GM03348 (cell line): ENCODE measurements at regions not wholly inside any gene's neighbourhood (a gene's known extent, or its start where the extent isn't known, plus 50 kb on each side); places are given as distances from the start of the nearest gene placed in this dataset.
A peak's percentile ranks its signal among the peaks of the same experiment; 100 is the strongest.

Experiments
- DNase-seq: peaks from one replicate; pipeline ENCODE4 v3.0.0; 2012; ENCODE audit warnings: low spot score

GRCh38 chr3:82087958-82088357 lies 326.5 kb upstream of the GBE1 start:
- peak; percentile 74 for DNase-seq

GRCh38 chr3:82085851-82086475 lies 324.5 kb upstream of the GBE1 start:
- DNase-seq = no peak

- DNase-seq = no peak
These were observed 323.9 kb upstream of the GBE1 start for GRCh38 chr3:82085356-82085755.

GRCh38 chr3:82084824-82085223 lies 323.4 kb upstream of the GBE1 start:
- no peak for DNase-seq

DNA sequence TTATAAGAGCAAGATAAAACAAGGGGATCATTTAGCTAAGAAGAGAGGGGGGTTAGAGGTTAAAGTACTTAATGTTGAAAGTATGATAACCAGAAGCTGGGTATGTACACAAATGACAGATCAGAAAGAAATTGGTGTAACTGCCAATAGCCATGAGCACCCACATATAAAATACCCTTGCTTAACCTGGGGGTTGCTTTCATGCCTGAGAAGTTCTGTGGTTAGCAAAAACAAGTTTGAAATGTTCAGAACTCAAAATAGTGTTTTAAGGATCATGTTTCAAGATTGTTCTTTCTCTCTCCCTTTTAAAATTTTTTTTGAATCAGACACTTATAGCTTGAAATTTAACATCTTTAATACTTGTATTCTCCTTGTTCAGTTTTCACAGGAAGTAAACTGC lies 321.4 kb upstream of the GBE1 start:
- DNase-seq = peak; percentile 6

GRCh38 chr3:82081351-82081750 lies 319.9 kb upstream of the GBE1 start:
- no peak for DNase-seq

DNA sequence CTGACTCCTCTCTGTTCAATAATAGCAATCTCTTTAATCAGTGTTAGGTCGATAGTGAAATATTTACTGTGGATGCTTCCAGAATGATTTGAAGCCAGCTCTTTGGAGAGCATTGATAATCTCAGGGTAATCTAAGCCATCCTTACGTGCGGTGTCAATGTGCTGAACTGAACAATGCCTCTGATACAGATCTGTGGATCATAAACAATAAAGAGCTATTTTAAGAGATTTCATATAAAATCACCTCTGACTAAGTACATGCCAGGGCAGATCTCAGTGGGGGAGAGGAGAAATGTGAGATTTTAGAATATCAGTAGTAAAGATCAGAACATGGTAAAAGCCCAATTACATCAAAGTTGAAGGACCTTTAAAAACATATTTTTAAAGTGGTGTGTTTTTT lies 319.3 kb upstream of the GBE1 start:
- DNase-seq = no peak

- DNase-seq = peak; percentile 19
These were observed 318.8 kb upstream of the GBE1 start for GRCh38 chr3:82080261-82080660.

- DNase-seq = no peak
These were observed 318.0 kb upstream of the GBE1 start for GRCh38 chr3:82079335-82079890.

DNA sequence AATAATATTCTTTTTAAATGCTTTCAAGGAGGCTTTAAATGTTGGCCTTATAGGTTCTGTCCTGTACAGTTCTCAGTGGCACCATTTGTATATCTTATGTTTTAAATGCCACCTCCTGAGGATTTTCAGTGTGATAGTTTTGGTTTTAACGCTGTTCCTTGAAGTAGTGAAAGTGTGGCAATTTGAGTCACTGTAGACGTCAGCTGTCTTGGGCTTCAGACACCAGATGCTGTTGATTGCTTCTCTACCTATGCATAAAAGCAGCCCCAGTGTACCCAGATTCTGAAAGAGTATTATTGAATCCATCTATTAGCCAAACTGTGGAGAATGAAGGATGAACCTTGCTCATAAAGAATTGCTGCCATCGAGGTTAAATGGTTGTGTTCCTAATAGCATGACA lies 316.8 kb upstream of the GBE1 start:
- DNase-seq = no peak

- DNase-seq = no peak
These were observed 306.0 kb upstream of the GBE1 start for GRCh38 chr3:82067420-82067819.

GRCh38 chr3:82058809-82059208 lies 297.4 kb upstream of the GBE1 start:
- no peak for DNase-seq

- no peak for DNase-seq
These were observed 294.3 kb upstream of the GBE1 start for GRCh38 chr3:82055792-82056191.

GRCh38 chr3:82054849-82055248 lies 293.4 kb upstream of the GBE1 start:
- DNase-seq = no peak

DNA sequence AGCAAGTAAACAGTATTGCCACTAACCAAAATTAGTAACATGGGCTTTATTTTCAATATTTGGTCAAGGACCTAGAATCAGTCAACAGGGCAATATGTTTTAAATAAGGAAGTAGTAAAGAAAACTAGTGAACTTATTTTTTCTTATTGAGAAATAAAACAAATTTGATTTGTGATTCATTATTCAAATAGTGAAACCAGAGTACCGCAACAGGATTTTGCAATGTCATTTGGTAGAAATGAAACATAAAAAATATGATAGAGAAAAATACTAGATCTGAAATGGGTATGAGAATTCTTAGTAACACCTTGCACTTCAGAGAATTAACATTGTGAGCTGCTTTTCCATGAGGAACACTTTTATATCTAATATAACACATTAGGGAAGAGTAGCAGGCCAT lies 291.8 kb upstream of the GBE1 start:
- no peak for DNase-seq

DNA sequence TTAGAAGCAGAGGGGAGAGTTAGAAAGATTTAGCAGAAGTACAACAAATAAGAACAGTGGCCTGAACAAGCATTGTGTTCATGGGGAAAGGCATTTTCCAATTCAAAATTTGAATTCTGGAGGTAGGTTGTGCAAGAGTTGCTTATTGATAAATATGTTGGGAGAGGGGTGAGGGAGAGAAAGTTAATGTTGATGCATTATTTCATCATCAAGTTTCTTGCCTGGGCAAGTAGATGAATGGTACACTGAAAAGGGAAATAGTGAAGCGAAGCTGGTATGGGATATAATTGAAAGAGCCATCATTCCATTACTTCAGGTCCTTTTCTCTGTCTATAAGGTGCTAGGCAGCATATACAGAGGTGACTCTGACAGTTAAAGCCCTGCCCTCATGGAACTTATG lies 288.9 kb upstream of the GBE1 start:
- no peak for DNase-seq

- DNase-seq = no peak
These were observed 287.3 kb upstream of the GBE1 start for GRCh38 chr3:82048711-82049110.

DNA sequence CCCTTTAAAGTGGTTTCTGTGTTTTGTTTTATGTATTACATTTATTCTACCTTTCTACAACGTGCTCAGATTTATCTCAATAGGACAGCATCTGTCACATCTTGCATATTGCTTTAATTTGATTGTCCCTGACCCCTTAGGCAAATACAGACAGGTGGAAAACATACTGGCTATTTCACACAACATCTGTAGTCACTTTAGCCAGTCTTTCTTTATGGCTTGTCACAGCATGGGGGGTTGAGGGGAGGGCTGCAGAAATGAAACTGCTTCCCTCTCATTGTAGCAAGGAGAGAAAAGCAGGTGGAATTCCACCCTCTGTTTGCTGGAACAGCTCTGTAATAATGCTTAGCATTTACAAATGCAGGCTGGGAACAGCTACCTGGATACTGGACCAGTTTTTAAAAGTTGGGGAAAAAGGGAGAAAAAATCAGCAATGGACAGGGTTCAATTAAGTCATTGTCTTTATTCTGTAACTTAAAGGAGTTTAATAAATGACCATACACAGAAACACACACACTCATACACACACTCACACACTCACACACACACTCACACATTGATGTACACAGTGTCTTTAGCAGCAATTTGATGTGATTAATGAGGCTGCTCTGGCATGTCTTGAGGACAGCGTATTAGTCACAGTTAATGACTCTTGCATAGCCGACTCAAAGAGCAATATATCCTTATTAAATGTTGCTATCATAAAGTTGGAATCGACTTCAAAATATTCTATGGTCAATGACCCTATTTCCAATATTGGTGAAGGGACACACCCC lies 283.7 kb upstream of the GBE1 start:
- no peak for DNase-seq

DNA sequence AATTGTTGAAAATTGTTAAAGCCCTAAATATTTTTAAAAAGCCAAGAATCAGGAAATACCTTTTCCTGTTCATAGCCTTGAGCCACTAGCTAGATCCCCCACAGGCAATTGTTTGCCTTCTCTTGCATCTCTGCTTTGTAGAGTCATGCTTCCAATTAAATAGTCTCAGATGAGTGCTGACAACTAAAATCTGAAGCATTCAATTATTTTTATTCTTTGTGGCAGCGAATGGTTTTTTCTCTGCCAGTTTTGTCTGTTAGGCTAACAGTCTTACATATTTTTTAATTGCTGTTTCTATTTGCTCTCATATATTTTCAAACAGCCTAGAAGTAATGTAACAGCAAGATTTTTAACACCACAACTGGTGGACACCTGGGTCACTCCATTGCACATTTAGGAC lies 277.1 kb upstream of the GBE1 start:
- DNase-seq = no peak

- no peak for DNase-seq
These were observed 271.7 kb upstream of the GBE1 start for GRCh38 chr3:82033186-82033585.

DNA sequence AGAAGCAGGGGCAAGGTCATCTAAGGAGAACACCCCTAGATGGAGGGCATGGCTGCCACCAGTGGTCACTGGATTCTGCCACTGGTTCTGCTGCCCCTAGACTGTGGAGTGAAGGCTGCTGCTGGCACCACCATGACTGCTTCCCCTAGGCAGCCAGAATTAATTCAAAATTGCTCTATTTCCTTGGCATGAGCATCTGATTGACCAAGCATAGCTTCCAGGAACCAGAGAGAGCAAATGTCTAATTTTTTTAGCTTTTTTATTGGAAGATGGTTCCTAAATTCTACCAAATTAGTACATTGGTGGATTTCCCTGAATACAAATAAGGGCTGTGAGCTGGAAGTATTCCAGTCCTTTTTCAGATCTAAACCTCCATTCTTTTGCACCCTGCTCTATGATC lies 270.2 kb upstream of the GBE1 start:
- no peak for DNase-seq

DNA sequence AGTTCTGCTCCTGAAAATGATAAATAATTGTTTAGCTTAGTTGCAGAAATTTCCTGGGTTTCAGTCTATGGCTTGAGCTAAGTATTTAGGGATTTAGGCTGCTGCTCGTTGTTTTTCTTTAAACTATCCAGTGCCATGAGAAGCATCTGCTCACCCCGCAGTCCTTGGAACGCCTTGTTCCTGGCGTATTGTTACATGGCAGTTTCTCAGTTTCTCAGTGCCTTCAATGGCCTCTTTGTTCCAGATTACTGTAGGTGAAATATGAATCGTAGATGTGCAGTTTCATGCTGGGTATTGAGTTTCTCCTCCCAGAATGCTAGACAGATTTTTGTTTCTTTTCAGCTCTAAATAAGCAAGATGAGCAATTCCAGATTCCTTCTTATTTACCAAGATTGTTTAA lies 269.5 kb upstream of the GBE1 start:
- DNase-seq = no peak

GRCh38 chr3:82022836-82023235 lies 261.4 kb upstream of the GBE1 start:
- no peak for DNase-seq

- no peak for DNase-seq
These were observed 258.8 kb upstream of the GBE1 start for GRCh38 chr3:82020282-82020681.
